ENCODE measurements at regions not wholly inside any gene's neighbourhood (a gene's known extent, or its start where the extent isn't known, plus 50 kb on each side); places are given as distances from the start of the nearest gene placed in this dataset.
"Not testable (repeated sequence)": the region's sequence is repeated elsewhere in the genome, so short reads cannot be mapped to it uniquely, and the experiment has no call there.

DNA sequence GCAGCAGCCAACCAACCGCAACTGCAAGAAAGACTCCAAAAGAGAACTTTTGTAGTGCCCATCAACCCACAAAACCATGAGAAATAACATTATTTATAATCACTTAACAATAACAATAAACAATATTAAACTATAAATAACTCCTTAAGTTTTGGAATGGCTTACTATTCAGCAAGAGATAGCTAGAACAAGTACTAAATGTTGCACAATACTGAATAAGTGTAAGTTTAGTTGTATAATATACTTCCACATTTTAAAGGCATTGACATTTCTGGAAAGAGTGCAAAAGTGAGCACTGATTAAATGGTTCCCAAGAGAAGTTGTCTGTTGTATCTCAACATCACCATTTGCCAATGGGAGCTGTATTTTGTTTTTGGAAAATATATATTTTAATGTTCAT lies 4176.8 kb upstream of the OR11H1 start:
- not testable (repeated sequence) for DNase-seq (ENCODE audit: low read depth, low spot score)

DNA sequence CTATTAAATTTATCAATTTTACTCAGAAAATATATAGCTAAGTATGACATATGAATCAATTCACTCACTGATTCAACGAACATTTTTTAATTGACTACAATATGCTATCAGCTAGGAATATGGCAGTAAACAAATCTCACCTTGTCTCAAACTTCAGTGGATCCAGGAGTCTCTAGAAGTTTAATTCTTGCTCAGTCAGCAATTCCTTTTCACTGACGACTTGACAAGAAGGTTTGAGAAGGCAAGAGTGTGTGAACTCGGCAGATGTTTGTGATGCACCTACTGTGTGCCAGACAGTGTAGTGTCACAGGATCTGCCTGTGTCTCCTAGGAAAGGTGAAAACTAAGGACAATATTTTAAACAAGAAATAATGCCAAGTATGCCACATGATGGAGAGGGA lies 4175.7 kb upstream of the OR11H1 start:
- not testable (repeated sequence) for DNase-seq (ENCODE audit: low read depth, low spot score)

DNA sequence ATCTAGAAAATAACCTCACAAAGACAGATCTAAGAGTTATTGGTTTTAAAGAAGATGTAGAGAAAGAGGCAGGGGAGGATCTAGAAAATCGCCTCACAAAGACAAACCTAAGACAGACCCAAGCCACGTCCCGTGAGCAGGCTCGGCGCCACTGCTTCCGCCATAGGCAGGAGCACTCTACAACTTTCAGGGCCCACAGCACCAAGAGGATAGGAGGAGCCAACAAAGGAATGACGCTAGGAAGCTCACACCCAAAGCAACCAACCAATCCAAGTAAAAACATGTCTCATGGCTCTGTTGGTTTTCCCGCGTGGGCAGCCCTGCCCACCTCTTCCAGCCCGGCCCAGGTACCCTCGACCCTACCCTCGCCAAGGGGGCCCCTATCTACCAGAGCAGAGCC lies 4167.4 kb upstream of the OR11H1 start:
- peak; percentile 0 for DNase-seq (ENCODE audit: low read depth, low spot score)

- DNase-seq (ENCODE audit: low read depth, low spot score) = not testable (repeated sequence)
These were observed 4166.5 kb upstream of the OR11H1 start for GRCh38 chr22:11361496-11361895.

DNA sequence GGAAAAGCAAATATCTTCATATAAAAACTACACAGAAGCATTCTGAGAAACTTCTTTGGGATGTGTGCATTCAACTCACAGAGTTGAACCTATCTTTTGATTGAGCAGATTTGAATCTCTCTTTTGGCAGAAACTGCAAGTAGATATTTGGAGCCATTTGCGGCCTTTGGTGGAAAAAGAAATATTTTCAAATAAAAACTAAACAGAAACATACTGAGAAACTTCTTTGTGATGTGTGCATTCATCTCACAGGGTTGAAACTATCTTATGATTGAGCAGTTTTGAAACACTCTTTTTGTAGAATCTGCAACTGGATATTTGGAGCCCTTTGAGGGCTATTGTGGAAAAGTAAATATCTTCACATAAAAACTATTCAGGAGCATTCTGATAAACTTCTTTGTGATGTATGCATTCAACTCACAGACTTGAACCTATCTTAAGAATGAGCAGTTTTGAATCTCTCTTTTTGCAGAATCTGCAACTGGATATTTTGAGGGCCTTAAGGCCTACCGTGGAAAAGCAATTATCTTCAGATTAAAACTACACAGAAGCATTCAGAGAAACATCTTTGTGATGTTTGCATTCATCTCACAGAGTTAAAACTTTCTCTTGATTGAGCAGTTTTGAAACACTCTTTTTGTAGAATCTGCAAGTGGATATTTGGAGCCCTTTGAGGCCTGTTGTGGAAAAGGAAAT lies 4158.2 kb upstream of the OR11H1 start:
- not testable (repeated sequence) for DNase-seq (ENCODE audit: low read depth, low spot score)

GRCh38 chr22:11370311-11370710 lies 4157.7 kb upstream of the OR11H1 start:
- DNase-seq (ENCODE audit: low read depth, low spot score) = not testable (repeated sequence)
